ENCODE measurements at regions not wholly inside any gene's neighbourhood (a gene's known extent, or its start where the extent isn't known, plus 50 kb on each side); places are given as distances from the start of the nearest gene placed in this dataset.

DNA sequence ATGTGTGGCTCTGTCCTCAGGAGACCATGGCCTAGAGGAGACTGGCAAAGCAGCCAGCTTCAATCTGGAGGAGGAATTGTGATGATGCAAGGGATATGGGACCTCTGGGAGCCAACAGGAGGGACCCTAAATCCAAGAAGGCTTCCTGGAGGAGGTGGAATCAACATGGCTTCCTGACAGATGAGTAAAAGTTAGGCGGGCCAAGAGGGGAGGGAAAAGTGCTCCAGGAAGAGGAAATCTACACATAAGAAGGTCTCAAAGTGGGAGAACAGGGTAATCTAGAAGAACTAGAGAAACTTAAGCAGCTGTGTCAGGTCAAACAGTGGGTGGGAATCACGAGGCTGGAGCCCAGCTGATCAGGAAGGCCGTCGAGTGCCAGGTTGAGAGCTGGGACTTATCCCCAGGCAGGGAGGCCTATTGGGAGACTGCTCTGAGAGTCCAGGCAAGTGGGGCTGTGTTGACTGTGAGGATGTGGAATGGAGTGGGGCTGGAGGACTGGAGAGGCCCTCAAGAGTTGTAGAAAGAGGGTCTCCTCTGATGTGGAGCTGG is 119.1 kb downstream of the C9orf50 start:
- TF ChIP-seq TCF7L2 (IDR thresholded peaks at IDR 0.05; ENCODE audit: borderline replicate concordance, low read depth, low read length), result no peak
- TF ChIP-seq, protein P1, sequence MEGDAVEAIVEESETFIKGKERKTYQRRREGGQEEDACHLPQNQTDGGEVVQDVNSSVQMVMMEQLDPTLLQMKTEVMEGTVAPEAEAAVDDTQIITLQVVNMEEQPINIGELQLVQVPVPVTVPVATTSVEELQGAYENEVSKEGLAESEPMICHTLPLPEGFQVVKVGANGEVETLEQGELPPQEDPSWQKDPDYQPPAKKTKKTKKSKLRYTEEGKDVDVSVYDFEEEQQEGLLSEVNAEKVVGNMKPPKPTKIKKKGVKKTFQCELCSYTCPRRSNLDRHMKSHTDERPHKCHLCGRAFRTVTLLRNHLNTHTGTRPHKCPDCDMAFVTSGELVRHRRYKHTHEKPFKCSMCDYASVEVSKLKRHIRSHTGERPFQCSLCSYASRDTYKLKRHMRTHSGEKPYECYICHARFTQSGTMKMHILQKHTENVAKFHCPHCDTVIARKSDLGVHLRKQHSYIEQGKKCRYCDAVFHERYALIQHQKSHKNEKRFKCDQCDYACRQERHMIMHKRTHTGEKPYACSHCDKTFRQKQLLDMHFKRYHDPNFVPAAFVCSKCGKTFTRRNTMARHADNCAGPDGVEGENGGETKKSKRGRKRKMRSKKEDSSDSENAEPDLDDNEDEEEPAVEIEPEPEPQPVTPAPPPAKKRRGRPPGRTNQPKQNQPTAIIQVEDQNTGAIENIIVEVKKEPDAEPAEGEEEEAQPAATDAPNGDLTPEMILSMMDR (tag by site-specific recombination; IDR thresholded peaks at IDR 0.05), result no peak
- TF ChIP-seq, protein P2, sequence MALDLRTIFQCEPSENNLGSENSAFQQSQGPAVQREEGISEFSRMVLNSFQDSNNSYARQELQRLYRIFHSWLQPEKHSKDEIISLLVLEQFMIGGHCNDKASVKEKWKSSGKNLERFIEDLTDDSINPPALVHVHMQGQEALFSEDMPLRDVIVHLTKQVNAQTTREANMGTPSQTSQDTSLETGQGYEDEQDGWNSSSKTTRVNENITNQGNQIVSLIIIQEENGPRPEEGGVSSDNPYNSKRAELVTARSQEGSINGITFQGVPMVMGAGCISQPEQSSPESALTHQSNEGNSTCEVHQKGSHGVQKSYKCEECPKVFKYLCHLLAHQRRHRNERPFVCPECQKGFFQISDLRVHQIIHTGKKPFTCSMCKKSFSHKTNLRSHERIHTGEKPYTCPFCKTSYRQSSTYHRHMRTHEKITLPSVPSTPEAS (tag by site-specific recombination; IDR thresholded peaks at IDR 0.05), result no peak
- no peak for TF ChIP-seq ZNF19 (tag by site-specific recombination; IDR thresholded peaks at IDR 0.05; ENCODE audit: low read depth)
- TF ChIP-seq, protein P3, sequence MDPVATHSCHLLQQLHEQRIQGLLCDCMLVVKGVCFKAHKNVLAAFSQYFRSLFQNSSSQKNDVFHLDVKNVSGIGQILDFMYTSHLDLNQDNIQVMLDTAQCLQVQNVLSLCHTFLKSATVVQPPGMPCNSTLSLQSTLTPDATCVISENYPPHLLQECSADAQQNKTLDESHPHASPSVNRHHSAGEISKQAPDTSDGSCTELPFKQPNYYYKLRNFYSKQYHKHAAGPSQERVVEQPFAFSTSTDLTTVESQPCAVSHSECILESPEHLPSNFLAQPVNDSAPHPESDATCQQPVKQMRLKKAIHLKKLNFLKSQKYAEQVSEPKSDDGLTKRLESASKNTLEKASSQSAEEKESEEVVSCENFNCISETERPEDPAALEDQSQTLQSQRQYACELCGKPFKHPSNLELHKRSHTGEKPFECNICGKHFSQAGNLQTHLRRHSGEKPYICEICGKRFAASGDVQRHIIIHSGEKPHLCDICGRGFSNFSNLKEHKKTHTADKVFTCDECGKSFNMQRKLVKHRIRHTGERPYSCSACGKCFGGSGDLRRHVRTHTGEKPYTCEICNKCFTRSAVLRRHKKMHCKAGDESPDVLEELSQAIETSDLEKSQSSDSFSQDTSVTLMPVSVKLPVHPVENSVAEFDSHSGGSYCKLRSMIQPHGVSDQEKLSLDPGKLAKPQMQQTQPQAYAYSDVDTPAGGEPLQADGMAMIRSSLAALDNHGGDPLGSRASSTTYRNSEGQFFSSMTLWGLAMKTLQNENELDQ (tag by site-specific recombination; IDR thresholded peaks at IDR 0.05; ENCODE audit: low read depth), result no peak
- no peak for TF ChIP-seq ZNF792 (tag by site-specific recombination; IDR thresholded peaks at IDR 0.05)
- TF ChIP-seq, protein P4, sequence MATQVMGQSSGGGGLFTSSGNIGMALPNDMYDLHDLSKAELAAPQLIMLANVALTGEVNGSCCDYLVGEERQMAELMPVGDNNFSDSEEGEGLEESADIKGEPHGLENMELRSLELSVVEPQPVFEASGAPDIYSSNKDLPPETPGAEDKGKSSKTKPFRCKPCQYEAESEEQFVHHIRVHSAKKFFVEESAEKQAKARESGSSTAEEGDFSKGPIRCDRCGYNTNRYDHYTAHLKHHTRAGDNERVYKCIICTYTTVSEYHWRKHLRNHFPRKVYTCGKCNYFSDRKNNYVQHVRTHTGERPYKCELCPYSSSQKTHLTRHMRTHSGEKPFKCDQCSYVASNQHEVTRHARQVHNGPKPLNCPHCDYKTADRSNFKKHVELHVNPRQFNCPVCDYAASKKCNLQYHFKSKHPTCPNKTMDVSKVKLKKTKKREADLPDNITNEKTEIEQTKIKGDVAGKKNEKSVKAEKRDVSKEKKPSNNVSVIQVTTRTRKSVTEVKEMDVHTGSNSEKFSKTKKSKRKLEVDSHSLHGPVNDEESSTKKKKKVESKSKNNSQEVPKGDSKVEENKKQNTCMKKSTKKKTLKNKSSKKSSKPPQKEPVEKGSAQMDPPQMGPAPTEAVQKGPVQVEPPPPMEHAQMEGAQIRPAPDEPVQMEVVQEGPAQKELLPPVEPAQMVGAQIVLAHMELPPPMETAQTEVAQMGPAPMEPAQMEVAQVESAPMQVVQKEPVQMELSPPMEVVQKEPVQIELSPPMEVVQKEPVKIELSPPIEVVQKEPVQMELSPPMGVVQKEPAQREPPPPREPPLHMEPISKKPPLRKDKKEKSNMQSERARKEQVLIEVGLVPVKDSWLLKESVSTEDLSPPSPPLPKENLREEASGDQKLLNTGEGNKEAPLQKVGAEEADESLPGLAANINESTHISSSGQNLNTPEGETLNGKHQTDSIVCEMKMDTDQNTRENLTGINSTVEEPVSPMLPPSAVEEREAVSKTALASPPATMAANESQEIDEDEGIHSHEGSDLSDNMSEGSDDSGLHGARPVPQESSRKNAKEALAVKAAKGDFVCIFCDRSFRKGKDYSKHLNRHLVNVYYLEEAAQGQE (tag by site-specific recombination; IDR thresholded peaks at IDR 0.05), result no peak
- TF ChIP-seq, protein P5, sequence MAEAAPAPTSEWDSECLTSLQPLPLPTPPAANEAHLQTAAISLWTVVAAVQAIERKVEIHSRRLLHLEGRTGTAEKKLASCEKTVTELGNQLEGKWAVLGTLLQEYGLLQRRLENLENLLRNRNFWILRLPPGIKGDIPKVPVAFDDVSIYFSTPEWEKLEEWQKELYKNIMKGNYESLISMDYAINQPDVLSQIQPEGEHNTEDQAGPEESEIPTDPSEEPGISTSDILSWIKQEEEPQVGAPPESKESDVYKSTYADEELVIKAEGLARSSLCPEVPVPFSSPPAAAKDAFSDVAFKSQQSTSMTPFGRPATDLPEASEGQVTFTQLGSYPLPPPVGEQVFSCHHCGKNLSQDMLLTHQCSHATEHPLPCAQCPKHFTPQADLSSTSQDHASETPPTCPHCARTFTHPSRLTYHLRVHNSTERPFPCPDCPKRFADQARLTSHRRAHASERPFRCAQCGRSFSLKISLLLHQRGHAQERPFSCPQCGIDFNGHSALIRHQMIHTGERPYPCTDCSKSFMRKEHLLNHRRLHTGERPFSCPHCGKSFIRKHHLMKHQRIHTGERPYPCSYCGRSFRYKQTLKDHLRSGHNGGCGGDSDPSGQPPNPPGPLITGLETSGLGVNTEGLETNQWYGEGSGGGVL (tag by site-specific recombination; IDR thresholded peaks at IDR 0.05), result no peak
- no peak for TF ChIP-seq ZBTB21 (tag by site-specific recombination; IDR thresholded peaks at IDR 0.05)
- TF ChIP-seq ZNF670 (tag by site-specific recombination; IDR thresholded peaks at IDR 0.05; ENCODE audit: low read depth), result no peak
- TF ChIP-seq ZSCAN16 (tag by site-specific recombination; IDR thresholded peaks at IDR 0.05), result no peak
- no peak for TF ChIP-seq PRDM1 (tag by site-specific recombination; IDR thresholded peaks at IDR 0.05)
- no peak for TF ChIP-seq HOXD13 (CRISPR knock-in tag; IDR thresholded peaks at IDR 0.05; ENCODE audit: borderline replicate concordance)
